OCI-LY3 (cell line): ENCODE measurements at regions not wholly inside any gene's neighbourhood (a gene's known extent, or its start where the extent isn't known, plus 50 kb on each side); places are given as distances from the start of the nearest gene placed in this dataset.

Experiments used
- CTCF ChIP-seq: fragments of 200-600, 300-600 bp; sonication (generic); IDR thresholded peaks from 2 replicates; pipeline ENCODE4 v1.5.1; 2014; ENCODE audit warnings: antibody characterized with exemption, low read length, low read depth
- EZH2phosphoT487 ChIP-seq: fragments of 200-600 bp; shearing (Covaris generic); IDR thresholded peaks from 2 replicates; pipeline ENCODE4 v1.6.1; 2018; ENCODE audit warnings: antibody characterized with exemption, mixed run types, low read depth

GRCh38 chr13:59445812-59446211 is 717.9 kb downstream of the DIAPH3 start:
- TF ChIP-seq CTCF (no peak), EZH2phosphoT487 (no peak)
